NCI-H748 treated with DMSO at 0.1 percent for 48 hours (cell line): ENCODE measurements at regions not wholly inside any gene's neighbourhood (a gene's known extent, or its start where the extent isn't known, plus 50 kb on each side); places are given as distances from the start of the nearest gene placed in this dataset.

ENCODE experiments used
- DNase-seq: peaks from one replicate; lab custom pipeline; 2025; lab: John Stamatoyannopoulos, UW

DNA sequence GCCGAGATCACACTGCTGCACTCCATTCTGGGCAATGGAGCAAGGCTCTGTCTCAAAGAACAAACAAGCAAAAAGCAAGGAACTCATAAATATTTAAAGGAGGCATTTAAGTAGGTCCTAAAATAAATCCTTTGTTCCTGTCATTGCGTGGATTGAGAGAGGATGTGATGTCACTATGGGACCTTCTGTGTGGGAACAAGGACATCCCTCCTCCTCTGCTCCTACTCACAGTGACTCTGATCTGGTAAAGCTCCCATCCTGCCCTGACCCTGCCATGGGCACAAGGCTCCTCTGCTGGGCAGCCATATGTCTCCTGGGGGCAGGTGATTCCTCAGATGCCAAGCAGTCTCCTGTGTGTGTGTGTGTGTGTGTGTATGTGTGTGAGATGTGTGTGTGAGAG, 74.1 kb upstream of the PRSS58 start:
- no peak for DNase-seq

DNA sequence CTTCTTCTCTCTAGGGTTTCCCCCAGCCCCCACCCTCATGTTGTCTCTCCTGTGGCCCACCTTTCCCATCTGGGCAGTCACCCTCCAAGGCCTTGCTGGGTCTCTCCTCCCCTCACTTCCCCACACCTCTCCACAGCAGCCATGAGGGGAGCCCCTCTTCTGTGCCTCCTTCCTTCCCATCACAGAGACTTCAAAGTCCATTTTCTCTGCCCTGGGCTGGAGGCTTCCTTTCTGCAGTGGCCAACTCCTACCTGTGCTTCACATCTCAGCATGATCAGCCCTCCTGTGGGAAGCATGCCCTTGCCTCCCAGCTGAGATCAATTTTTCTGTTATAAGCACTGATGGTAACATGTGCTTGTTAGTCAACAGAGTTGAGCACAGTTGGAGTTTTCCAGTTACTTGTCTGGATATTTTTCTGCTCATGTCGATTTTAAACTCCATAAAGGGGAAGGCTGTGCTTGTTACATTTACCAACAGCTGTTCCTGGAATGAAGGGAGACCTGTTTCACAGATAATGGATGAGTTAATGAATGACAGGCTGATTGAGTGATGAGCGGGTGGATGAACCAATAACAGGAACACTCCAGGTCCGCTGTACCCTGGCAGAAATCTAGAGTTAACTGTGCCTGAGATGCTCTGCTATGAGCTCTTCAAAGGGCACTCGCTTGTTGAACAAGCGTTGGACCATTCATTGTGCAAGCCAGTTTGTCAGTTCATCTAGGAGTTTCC, 71.4 kb upstream of the PRSS58 start:
- DNase-seq = no peak

DNA sequence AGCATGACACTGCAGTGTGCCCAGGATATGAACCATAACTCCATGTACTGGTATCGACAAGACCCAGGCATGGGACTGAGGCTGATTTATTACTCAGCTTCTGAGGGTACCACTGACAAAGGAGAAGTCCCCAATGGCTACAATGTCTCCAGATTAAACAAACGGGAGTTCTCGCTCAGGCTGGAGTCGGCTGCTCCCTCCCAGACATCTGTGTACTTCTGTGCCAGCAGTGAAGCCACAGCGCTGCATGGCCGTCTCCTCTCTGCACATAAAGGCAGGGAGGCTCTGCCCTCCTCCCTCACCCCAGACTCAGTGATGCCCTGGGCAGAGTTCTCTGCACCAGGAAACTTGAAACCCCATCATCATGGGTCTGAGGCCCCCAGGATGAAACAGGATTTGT, 70.7 kb upstream of the PRSS58 start:
- no peak for DNase-seq

DNA sequence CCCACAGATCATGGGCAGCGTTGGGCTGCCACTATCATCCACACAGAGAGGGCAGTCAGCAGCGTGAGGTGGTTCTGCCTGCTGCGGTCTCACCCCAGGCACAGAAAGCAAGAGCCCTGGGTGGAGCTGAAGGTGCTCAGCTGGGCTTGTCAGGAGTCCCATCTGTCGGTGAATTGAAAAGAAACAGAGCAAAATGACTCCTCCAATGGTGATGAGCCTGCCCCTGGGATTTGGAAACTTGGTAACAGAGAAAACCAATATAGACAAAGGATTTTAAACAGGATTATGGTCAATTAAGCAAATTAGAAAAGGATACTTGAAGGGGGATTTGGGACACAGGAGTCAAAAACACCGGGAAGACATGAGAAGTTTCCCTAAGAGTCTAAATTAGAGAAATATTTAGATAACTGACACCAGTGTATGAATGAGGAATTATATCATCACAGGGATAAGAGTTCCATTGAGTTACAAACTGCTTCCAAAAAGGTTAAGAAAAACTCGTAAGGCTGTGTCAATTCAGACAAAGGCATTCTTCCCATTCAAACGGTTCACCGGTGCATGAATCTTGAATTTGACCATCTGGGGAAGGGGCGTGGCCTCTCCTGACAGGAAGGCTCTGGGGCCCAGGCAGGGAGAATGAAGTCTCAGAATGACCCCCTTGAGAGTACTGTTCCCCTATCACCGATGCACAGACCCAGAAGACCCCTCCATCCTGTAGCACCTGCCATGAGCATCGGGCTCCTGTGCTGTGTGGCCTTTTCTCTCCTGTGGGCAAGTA, 70.0 kb upstream of the PRSS58 start:
- no peak for DNase-seq

DNA sequence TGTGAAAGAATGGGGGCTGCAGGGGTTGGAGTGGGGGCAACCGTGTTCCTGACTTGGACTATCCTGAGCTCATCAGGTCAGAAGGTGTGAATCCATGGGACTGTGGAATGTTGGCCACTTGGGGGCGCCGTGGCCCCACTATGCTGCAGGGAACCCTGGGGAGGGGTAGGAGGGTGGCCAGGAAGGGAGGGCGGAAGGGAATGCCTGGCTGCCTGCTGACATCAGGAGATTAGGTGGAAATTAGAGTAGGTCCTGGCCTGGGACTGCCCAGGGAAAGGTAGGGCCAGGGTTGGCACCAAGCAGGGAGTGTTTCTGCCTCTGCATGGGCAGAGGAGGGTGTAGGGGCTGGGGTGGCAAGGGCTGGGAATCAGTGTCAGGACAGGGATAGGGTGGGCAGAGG, 65.8 kb upstream of the PRSS58 start:
- DNase-seq = no peak

DNA sequence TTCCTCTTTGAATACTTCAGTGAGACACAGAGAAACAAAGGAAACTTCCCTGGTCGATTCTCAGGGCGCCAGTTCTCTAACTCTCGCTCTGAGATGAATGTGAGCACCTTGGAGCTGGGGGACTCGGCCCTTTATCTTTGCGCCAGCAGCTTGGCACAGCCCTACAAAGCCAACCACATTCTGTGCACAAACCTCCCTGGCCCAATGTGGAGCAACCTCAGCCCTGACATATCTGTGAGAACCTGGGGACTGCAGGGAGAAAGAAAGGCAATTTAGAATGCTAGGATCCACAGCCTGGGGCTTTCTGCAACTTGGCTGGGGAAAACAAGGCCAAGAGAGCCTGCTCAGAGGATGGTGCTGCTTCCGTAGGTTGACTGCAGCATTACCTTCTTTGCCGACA, 63.5 kb upstream of the PRSS58 start:
- no peak for DNase-seq

DNA sequence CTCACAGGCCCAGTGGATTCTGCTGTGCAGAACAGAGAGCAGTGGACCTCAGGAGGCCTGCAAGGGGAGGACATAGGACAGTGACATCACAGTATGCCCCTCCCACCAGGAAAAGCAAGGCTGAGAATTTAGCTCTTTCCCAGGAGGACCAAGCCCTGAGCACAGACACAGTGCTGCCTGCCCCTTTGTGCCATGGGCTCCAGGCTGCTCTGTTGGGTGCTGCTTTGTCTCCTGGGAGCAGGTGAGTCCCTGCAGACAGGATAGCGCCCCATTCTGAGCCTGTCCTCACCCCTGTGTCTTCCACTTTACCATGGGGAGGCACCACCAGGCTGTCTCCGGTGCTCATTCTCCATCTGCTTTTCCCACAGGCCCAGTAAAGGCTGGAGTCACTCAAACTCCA, 63.0 kb upstream of the PRSS58 start:
- DNase-seq = no peak

DNA sequence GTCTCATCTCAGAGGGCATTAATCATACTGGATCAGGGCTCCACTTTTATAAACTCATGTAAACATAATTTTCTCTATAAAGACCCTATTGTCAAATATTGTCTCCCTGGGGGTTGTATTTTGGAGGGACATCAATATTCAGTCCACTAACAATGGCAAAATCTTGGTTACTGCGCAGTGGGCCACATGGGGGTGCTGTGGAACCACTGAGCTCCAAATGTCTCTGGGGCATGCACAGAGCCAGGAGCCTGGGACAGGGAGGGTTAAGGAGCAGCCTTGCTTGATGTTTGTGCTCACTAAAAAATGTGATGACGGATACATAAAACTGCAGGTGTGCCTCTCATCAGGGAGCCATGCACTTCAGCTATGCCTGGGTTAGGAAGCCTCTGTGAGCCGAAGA, 62.1 kb upstream of the PRSS58 start:
- no peak for DNase-seq

DNA sequence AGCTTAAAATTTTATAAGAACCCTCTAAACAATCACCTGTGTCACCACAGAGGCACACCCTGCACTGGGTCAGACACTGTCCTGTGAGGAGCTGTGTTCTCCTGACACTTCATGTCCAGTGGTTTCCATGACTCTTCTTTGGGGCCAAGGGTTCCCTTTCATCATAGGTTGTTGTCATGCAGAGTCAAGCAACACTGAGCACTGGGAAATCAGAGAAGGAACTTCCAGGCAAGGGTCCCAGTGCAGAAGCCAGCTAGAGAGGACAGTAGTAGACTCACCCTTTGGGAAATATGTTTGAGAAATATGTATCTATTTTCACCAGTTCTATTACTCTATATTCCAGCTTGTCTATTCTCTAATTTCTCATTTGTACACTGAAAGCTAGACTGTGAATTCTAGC, 56.4 kb upstream of the PRSS58 start:
- no peak for DNase-seq

DNA sequence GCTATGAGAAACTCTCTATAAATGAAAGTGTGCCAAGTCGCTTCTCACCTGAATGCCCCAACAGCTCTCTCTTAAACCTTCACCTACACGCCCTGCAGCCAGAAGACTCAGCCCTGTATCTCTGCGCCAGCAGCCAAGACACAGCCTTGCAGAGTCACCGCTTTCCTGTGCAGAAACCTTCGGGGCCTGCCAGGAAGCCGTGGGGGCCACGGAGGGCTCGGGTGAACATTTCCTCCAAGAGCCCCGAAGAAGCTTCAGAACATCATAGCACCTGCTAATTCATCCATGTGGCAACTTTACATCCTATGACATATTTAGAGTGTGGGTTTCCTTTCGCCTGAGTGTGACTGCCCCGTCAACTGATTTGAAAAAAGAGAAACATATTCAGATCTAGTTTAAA, 55.7 kb upstream of the PRSS58 start:
- DNase-seq = no peak

DNA sequence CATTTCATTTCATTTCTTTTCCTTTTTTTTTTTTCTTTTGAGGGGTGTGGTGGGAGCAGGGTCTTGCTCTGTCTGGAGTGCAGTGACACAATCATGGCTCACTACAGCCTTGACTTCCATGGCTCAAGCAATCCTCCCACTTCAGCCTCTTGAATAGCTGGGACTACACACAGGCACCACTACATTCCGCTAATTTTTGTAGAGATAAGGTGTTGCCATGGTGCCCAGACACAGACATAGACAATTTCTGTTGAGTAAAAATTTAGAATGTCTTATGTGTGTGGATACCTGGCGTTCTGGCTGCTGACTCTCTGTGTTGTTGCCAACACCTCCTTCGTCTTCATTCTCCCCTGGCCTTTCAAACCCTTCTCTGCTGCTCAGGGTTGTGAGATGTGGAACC, 54.0 kb upstream of the PRSS58 start:
- no peak for DNase-seq

DNA sequence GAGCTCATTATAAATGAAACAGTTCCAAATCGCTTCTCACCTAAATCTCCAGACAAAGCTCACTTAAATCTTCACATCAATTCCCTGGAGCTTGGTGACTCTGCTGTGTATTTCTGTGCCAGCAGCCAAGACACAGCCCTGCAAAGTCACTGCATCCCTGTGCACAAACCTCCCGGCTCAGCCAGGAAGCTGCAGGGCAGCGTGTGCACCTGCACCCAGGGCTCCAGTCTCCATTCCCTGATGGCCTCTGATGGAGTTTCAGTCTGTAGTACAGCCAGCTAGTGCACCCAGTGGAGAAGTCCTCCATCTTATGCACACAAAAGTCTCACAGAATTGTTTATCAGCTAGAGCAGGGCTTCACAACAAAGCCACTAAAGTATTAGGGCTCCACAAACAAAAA, 51.1 kb upstream of the PRSS58 start:
- DNase-seq = no peak

DNA sequence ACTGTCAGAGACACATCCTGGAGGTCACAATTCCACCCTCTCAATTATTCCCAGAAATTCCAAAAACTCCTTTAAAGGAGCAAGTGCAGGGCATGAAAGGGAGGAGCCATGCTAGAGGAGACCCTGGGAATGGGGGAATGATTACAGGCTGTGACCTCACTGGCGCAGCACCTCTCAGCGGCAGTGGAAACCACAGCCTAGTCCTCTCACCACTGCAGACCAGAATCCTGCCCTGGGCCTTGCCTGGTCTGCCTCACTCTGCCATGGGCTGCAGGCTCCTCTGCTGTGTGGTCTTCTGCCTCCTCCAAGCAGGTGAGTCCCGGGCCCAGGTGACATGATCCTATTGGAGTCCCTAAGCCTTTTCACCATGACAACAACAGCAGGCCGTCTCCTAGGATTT, 50.5 kb upstream of the PRSS58 start:
- no peak for DNase-seq
